Endometrial microvascular endothelial cells (primary cell): ENCODE measurements at regions not wholly inside any gene's neighbourhood (a gene's known extent, or its start where the extent isn't known, plus 50 kb on each side); places are given as distances from the start of the nearest gene placed in this dataset.

Source experiments
- in situ Hi-C: cut with HindIII; loops from 2 replicates; pipeline ENCODE4 v1.10.0; 2017; ENCODE audit warnings: low sequenced_read_pairs, low pct_unique_long_range_greater_than_20kb; ENCODE audit errors: inconsistent ontology term

GRCh38 chr6:148085631-148086331 is 256.9 kb upstream of the SASH1 start:
- in situ Hi-C loops, result no loop called here

GRCh38 chr6:148086386-148086785 is 256.3 kb upstream of the SASH1 start:
- in situ Hi-C loops, result no loop called here

GRCh38 chr6:148086843-148087242 is 255.8 kb upstream of the SASH1 start:
- in situ Hi-C loops, result no loop called here

DNA sequence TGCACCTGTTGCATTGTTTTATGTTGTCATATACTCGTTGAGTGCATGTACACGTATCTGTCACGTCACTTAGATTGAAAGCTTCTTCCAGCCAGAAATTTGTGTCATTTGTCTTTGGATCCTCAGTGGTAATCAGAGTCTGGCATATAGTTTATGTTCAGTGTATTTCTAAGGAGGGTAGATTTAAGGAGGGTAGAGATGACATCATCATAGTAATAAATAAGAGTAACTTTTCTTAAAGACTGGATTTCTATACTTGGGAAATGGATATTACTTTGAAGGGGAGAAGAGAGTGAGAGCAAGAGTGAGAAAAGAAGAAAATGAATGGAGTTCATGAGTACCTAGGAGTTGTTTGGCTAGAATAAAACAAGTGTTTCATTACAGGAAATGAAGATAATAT is 255.0 kb upstream of the SASH1 start:
- in situ Hi-C loops, result no loop called here

DNA sequence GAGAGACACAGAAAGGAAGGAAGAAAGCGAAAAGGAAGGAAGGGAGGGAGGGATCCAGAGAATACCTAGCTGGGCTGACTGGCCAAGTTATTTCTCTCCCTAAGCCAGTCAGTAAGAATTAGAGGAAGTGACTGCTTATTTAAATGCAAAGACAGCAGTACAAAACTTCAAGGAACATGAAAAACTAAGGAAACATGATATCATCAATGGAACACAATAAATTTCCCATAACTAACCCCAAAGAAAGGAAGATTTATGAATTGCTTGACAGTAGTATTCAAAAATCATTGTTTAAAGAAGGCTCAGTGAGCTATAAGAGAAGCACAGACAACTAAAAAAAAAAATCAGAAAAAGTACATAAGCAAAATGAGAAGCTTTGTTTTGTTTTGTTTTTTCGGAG is 252.3 kb upstream of the SASH1 start:
- in situ Hi-C loops, result no loop called here

DNA sequence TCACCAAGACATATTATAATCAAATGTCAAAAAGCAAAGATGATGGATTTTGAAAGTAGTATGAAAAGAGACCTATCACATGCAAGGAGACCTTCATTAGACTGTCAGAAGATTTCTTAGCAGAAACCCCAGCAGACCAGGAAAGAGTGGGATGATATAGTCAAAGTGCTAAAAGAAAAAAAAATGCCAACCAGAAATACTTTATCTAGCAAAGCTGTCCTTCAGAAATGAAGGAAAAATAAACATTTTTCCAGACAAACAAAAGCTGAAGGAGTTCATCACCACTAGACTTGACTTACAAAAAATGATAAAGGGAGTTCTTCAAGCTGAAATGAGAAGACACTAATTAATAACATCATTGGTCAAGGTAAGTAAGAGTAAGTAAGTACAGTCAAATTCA is 251.2 kb upstream of the SASH1 start:
- in situ Hi-C loops, result no loop called here

DNA sequence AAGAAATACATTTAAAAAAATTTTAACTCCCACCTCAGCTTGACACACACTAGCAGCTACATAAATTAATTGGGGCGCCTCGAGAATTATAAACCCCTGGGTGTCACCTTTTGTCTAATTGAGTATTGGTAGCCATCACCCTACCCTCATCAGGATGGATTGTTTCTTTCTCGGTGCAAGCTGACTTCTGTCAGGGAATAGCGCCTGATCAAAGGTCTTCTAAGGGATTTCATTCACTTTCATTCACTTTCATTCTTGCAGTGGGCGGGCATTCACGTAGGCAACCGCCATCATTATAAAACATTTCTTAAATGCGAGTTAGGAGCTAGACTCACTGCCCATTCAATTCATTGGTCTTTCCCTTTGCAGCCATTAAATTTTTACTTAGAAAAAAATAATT is 239.2 kb upstream of the SASH1 start:
- in situ Hi-C loops, result no loop called here

DNA sequence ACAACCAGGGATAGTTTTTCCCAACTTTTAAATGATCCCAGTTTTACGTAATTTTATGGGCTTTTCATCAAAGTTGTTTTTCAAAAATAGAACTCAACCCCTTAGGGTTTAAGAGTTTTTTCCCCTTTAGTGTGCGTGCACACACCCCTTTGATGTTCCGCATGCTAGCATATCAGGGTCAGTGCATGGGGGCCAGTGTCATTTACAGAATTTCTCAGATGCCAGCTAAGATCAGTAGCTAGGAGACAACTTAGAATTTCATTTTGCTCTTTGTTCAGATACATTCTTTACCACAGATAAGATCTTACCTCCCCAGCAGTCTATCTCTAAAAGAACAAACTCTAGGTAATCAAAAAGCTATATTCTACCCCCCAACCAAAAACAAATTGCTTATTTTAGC is 238.5 kb upstream of the SASH1 start:
- in situ Hi-C loops, result no loop called here

DNA sequence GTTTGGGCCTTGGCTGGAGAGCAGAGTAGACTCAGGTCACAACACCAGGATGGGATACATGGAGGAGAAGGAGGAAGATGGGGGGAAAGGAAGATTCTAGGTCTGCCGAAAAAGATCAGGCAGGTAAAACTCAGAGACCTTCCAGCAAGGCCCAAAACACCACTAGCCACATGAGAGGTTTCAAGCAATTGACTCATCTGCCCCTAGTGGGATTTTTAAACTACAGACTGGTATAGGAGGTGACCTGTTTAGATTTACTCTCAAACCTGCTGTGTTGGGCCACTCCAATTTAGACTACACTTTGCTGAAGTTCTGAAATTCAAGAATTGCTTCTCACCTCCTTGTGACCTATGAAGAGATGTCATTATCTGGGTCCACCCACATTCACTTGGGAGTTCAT is 236.9 kb upstream of the SASH1 start:
- in situ Hi-C loops, result no loop called here

GRCh38 chr6:148107911-148108310 is 234.7 kb upstream of the SASH1 start:
- in situ Hi-C loops, result no loop called here

DNA sequence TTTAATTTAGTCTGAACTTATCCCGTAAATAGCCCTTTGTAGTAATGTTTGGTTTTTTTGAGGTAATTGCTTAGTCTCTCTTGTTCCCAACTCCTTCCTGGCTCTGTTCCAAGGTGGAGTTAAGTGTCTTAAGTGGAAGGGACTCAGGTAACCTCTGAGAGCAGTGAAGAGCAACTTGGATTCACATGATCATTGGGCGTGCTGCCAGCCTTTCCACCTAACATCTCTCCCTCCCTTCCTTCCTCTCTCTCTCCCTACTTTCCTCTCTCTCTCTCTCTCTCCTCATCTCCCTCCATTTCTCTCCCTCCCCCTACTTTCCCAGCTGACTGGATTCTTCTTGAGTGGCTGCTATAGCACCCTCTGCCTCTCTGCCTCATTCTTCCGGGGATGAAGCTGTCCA is 232.9 kb upstream of the SASH1 start:
- in situ Hi-C loops, result no loop called here

DNA sequence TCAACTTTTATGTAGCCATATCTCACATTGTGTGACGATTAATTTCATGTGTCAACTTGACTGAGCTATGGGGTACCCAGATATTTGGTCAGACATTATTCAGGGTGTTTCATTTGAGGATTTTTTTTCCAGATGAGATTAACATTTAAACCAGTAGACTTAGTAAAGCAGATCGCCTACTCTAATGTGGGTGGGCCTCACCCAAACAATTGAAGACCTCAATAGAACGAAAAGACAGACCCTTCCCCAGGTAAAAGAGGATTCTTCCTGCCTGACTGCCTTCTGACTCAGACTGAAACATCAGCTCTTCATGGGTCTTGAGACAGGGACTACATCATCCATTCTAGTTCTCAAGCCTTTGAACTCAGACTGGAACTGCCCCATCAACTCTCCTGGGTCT is 231.7 kb upstream of the SASH1 start:
- in situ Hi-C loops, result no loop called here

GRCh38 chr6:148112851-148113319 is 229.8 kb upstream of the SASH1 start:
- in situ Hi-C loops, result no loop called here

DNA sequence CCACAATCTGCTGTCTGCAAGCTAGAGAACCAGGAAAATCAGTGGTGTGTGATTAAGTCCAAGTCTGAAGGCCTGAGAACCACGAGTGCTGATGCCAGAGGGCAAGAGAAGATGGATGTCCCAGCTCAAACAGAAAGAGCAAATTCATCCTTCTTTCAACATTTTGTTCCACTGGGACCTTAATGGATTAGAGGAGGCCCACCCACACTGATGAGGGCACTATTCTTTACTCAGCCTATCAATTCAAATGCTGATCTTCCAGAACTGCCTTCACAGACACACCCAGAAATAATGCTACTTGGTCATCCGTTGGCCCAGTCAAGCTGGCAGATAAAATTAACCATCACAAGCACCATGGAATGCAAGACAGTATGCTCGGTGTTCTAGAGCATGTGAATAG is 226.6 kb upstream of the SASH1 start:
- in situ Hi-C loops, result no loop called here

DNA sequence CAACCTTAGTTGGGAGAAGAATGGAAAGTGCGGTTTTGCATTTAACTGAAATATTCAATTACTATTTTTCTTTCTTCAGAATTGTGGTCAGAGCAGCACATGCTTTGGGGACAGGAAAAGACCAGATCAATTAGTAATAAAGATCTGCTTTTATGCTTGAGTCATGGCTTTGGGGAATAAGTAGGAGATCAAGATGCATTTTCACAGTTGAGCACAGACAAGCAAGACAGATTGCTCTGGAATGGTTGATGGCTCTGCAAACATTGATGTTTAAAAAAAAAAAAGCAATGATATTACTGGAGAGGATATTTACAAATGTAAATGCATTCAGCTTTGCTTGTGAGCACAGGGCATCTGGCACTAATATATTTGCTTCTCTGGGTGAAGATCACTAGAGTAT is 224.4 kb upstream of the SASH1 start:
- in situ Hi-C loops, result no loop called here

GRCh38 chr6:148128014-148128730 is 214.5 kb upstream of the SASH1 start:
- in situ Hi-C loops, result no loop called here

GRCh38 chr6:148134592-148134991 is 208.0 kb upstream of the SASH1 start:
- in situ Hi-C loops, result no loop called here

GRCh38 chr6:148136586-148136985 is 206.1 kb upstream of the SASH1 start:
- in situ Hi-C loops, result no loop called here

GRCh38 chr6:148137652-148138051 is 205.0 kb upstream of the SASH1 start:
- in situ Hi-C loops, result no loop called here

DNA sequence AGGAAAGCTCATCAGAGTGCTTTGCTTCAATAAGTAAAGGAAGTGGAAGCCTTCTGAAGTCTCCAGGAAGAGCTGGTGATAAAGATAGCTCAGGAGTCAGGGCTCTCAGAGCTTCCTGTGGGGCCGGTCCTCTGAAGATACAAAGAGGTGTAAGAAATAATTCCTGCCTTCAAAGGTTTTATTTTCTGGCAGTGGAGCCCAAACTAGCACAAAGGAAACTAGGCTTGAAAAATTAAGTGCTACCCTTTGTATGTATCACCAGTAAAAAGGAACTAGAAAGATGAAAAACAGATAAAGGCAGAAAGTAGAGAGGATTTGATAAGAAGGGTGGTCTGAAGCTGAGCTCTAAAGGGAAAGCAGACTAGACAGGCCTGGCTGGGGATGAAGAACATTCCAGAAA is 204.1 kb upstream of the SASH1 start:
- in situ Hi-C loops, result no loop called here
